HepG2 (cell line): ENCODE measurements at regions not wholly inside any gene's neighbourhood (a gene's known extent, or its start where the extent isn't known, plus 50 kb on each side); places are given as distances from the start of the nearest gene placed in this dataset.

ENCODE experiments used
- ATAC-seq: fragments of 200-7000 bp; cut with Tn5 transposase; 3 replicates; pipeline ENCODE4 v1.9.1; 2020; ENCODE audit warnings: mild to moderate bottlenecking, moderate library complexity
- BruUV-seq: library from RNA; stranded (reverse); fragments of 400-500 nt; replicated peaks from 2 replicates; lab custom pipeline; 2021; lab: Mats Ljungman, UMichigan
- CTCF ChIA-PET: fragments of 300-600 bp; formaldehyde crosslinking; extraction: SDS; loops from one replicate; lab custom pipeline; 2021; ENCODE audit warnings: low total read pairs, inconsistent platforms, low intra/inter-chr PET ratio; lab: Yijun Ruan, JAX
- POLR2A ChIA-PET: fragments of 350-600 bp; sonication (Branson Sonifier 250); formaldehyde crosslinking; loops from one replicate; lab custom pipeline; 2020; ENCODE audit warnings: antibody characterized with exemption, inconsistent platforms; lab: Yijun Ruan, JAX
- DNase-seq: peaks from one replicate; pipeline ENCODE4 v3.0.0-alpha.2; 2015; ENCODE audit warnings: low spot score
- FAIRE-seq: peaks from 3 replicates; lab custom pipeline; 2011; peaks lifted over from hg19 to GRCh38; lab: Jason Lieb, UNC
- H2AFZ ChIP-seq: one replicate; pipeline ENCODE4 v1.6.1; 2011; ENCODE audit warnings: low read length, inconsistent platforms
- H3K27ac ChIP-seq: fragments of 300-600 bp; 3 replicates; pipeline ENCODE4 v1.8.0; 2011; ENCODE audit warnings: mixed run types, mild to moderate bottlenecking, mixed read lengths, low read length, inconsistent platforms; ENCODE audit not compliant: insufficient read depth; ENCODE audit errors: extremely low read length
- H3K27me3 ChIP-seq, 2 experiments: fragments of 200-600 bp in 1 of 2; 2 replicates in 1 of 2; 3 replicates in 1 of 2; pipeline versions ENCODE4 v1.6.0 to v1.8.0; 2011; ENCODE audit warnings: low read length in 2 of 2, mild to moderate bottlenecking in 2 of 2, moderate library complexity in 2 of 2, inconsistent platforms in 1 of 2; ENCODE audit not compliant: insufficient read depth in 2 of 2, control insufficient read depth in 1 of 2
- H3K36me3 ChIP-seq, 2 experiments: fragments of 200-600 bp in 1 of 2; replicated peaks in 1 of 2; 2 replicates in 1 of 2; 3 replicates in 1 of 2; pipeline versions ENCODE4 v1.5.1 to v1.8.0; 2011; ENCODE audit warnings: low read length in 2 of 2, inconsistent platforms in 1 of 2; ENCODE audit not compliant: insufficient read depth in 2 of 2, control insufficient read depth in 1 of 2
- H3K4me1 ChIP-seq: 2 replicates; pipeline ENCODE4 v1.5.1; 2012; ENCODE audit warnings: low read length, inconsistent platforms; ENCODE audit not compliant: insufficient read depth
- H3K4me2 ChIP-seq: 2 replicates; pipeline ENCODE4 v1.6.0; 2011; ENCODE audit warnings: low read depth, low read length, inconsistent platforms
- H3K4me3 ChIP-seq, 3 experiments: fragments of 200-600 bp in 1 of 3; sonication (generic), shearing (Covaris generic) in 1 of 3; replicated peaks in 1 of 3; 2 replicates each; pipeline ENCODE4 v1.5.1; 2011 to 2016; ENCODE audit warnings: low read length in 3 of 3, inconsistent platforms in 2 of 3, low read depth in 2 of 3, mild to moderate bottlenecking in 2 of 3, control low read depth in 1 of 3, mixed read lengths in 1 of 3; ENCODE audit not compliant: insufficient read depth in 1 of 3
- H3K79me2 ChIP-seq: one replicate; pipeline ENCODE4 v1.6.1; 2011; ENCODE audit warnings: low read length, inconsistent platforms; ENCODE audit not compliant: insufficient read depth
- H3K9ac ChIP-seq: 2 replicates; pipeline ENCODE4 v1.6.0; 2011; ENCODE audit warnings: mild to moderate bottlenecking, low read depth, low read length, inconsistent platforms; ENCODE audit not compliant: insufficient read depth
- H3K9me3 ChIP-seq: 2 replicates; pipeline ENCODE4 v1.5.1; 2012; ENCODE audit warnings: mild to moderate bottlenecking, low read length
- H4K20me1 ChIP-seq: 2 replicates; pipeline ENCODE4 v1.6.0; 2011; ENCODE audit warnings: inconsistent platforms, mild to moderate bottlenecking, low read length, moderate library complexity; ENCODE audit not compliant: insufficient read depth
- CC2D1A ChIP-seq: sonication (generic); formaldehyde crosslinking; IDR thresholded peaks from 2 replicates; pipeline ENCODE4 v1.8.1; 2023; ENCODE audit warnings: mild to moderate bottlenecking, missing genetic modification reagents
- FOXK2 ChIP-seq: fragments of 450-650 bp; IDR thresholded peaks from 2 replicates; pipeline ENCODE4 v1.6.1; 2016
- HDAC1 ChIP-seq: sonication (generic); formaldehyde crosslinking; IDR thresholded peaks from 2 replicates; pipeline ENCODE4 v1.5.1; 2020; ENCODE audit warnings: mild to moderate bottlenecking, missing genetic modification reagents
- SMAD9 ChIP-seq: sonication (generic); formaldehyde crosslinking; IDR thresholded peaks from 2 replicates; pipeline ENCODE4 v1.5.1; 2020; ENCODE audit warnings: mild to moderate bottlenecking, missing genetic modification reagents
- SMYD3 ChIP-seq: sonication (generic); formaldehyde crosslinking; IDR thresholded peaks from 2 replicates; pipeline ENCODE4 v1.8.1; 2023; ENCODE audit warnings: mild to moderate bottlenecking, missing genetic modification reagents
- TEAD2 ChIP-seq: sonication (generic); formaldehyde crosslinking; IDR thresholded peaks from 2 replicates; pipeline ENCODE4 v1.9.0; 2021; ENCODE audit warnings: missing genetic modification reagents
- ZNF124 ChIP-seq: sonication (generic); formaldehyde crosslinking; IDR thresholded peaks from 2 replicates; pipeline ENCODE4 v1.4.0; 2020; ENCODE audit warnings: missing genetic modification reagents
- ZNF567 ChIP-seq: sonication (generic); formaldehyde crosslinking; IDR thresholded peaks from 2 replicates; pipeline ENCODE4 v1.8.1; 2023; ENCODE audit warnings: mild to moderate bottlenecking, missing genetic modification reagents, borderline replicate concordance
- ZNF788 ChIP-seq: sonication (generic); formaldehyde crosslinking; IDR thresholded peaks from 2 replicates; pipeline ENCODE4 v1.5.0; 2020; ENCODE audit warnings: mild to moderate bottlenecking, missing genetic modification reagents, borderline replicate concordance
- WGBS: methylation state at CpG from one replicate; pipeline ENCODE4 v1.1.6; 2017; ENCODE audit warnings: low lambda C conversion rate; 5-methylcytosine and 5-hydroxymethylcytosine counted together
- in situ Hi-C: cut with HindIII; loops from 2 replicates; pipeline ENCODE4 v1.10.0; 2017; ENCODE audit warnings: low pct_unique_long_range_greater_than_20kb; ENCODE audit not compliant: extremely low pct_ligation_motif_present
- intact Hi-C: fragments of 100-400 bp; cut with micrococcal nuclease; formaldehyde crosslinking; loops from one replicate; pipeline ENCODE4 v1.10.0; 2022; ENCODE audit not compliant: unreplicated experiment
- TF ChIP-seq, protein P1 (sequence below): sonication (generic); formaldehyde crosslinking; IDR thresholded peaks from 2 replicates; pipeline ENCODE4 v1.5.0; 2020; ENCODE audit warnings: mild to moderate bottlenecking, missing genetic modification reagents, borderline replicate concordance
- TF ChIP-seq, protein P2 (sequence below): sonication (generic); formaldehyde crosslinking; conservative IDR thresholded peaks from 2 replicates; pipeline ENCODE4 v1.8.0; 2022; ENCODE audit warnings: mild to moderate bottlenecking, moderate library complexity, missing genetic modification reagents

DNA sequence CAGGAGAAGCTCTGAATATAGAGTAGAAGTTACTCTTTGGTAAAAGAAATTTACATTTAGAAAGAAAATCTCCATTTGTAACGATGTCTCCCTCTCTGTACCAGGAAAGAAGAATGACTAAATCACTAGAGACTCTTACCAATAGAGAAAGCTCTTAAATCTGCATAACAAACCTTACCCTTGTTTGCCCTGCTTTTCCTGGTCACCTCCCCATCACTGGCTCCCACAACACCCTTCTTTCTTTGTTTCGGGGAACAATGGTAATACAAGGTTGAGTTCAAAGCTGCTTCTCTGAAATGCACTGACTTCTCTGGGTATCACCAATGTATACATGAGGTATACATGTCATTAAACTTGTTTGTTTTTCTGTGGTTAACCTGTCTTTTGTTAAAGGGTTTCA lies 351.1 kb upstream of the FLRT2 start:
- WGBS, result 2% methylated on average over 2 of the region's 2 CpGs
- H2AFZ ChIP-seq, result no peak overlapping the region
- in situ Hi-C loops, result no loop called here
- H3K9me3 ChIP-seq, result peaks cover 89% of the 10 kb centered on the region
- H3K4me3 ChIP-seq, result no peak overlapping the region
- H3K79me2 ChIP-seq, result no peaks in the 10 kb centered on the region
- no peak for ATAC-seq
- POLR2A ChIA-PET, result no interaction called here
- intact Hi-C loops, result no loop called here
- no peak overlapping the region for H3K9ac ChIP-seq
- TF ChIP-seq HDAC1 (no peak), SMYD3 (CRISPR knock-in tag) (no peak), FOXK2 (no peak), ZNF567 (no peak), SMAD9 (no peak), ZNF124 (no peak), TEAD2 (no peak), ZNF788 (CRISPR knock-in tag) (no peak), CC2D1A (CRISPR knock-in tag) (no peak)
- TF ChIP-seq, protein P1, sequence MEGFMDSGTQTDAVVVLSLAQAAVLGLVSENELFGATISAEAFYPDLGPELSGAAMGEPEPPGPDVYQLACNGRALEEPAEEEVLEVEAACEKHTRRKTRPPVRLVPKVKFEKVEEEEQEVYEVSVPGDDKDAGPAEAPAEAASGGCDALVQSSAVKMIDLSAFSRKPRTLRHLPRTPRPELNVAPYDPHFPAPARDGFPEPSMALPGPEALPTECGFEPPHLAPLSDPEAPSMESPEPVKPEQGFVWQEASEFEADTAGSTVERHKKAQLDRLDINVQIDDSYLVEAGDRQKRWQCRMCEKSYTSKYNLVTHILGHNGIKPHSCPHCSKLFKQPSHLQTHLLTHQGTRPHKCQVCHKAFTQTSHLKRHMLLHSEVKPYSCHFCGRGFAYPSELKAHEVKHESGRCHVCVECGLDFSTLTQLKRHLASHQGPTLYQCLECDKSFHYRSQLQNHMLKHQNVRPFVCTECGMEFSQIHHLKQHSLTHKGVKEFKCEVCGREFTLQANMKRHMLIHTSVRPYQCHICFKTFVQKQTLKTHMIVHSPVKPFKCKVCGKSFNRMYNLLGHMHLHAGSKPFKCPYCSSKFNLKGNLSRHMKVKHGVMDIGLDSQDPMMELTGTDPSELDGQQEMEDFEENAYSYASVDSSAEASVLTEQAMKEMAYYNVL (CRISPR knock-in tag), result no peak
- TF ChIP-seq, protein P2, sequence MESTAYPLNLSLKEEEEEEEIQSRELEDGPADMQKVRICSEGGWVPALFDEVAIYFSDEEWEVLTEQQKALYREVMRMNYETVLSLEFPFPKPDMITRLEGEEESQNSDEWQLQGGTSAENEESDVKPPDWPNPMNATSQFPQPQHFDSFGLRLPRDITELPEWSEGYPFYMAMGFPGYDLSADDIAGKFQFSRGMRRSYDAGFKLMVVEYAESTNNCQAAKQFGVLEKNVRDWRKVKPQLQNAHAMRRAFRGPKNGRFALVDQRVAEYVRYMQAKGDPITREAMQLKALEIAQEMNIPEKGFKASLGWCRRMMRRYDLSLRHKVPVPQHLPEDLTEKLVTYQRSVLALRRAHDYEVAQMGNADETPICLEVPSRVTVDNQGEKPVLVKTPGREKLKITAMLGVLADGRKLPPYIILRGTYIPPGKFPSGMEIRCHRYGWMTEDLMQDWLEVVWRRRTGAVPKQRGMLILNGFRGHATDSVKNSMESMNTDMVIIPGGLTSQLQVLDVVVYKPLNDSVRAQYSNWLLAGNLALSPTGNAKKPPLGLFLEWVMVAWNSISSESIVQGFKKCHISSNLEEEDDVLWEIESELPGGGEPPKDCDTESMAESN, result no peak
- no peak for DNase-seq
- no peaks in the 10 kb centered on the region for H3K36me3 ChIP-seq
- no peak for FAIRE-seq
- no peaks in the 10 kb centered on the region for H4K20me1 ChIP-seq
- no peaks in the 10 kb centered on the region for H3K27me3 ChIP-seq
- H3K27ac ChIP-seq, result no peak overlapping the region
- BruUV-seq, result no TSS peak
- H3K4me1 ChIP-seq, result no peaks in the 10 kb centered on the region
- CTCF ChIA-PET, result no interaction called here
- no peak overlapping the region for H3K4me2 ChIP-seq
